B cell (primary cell): ENCODE measurements at regions not wholly inside any gene's neighbourhood (a gene's known extent, or its start where the extent isn't known, plus 50 kb on each side); places are given as distances from the start of the nearest gene placed in this dataset.

ENCODE experiments used
- EZH2 ChIP-seq: IDR thresholded peaks from 2 replicates; pipeline ENCODE4 v1.6.1; 2012; ENCODE audit warnings: borderline replicate concordance, low read depth, mild to moderate bottlenecking, moderate library complexity, low read length; ENCODE audit not compliant: insufficient read depth, poor library complexity, severe bottlenecking
- TF ChIP-seq, protein P1 (sequence below): fragments of 200-600 bp; IDR thresholded peaks from one replicate; pipeline ENCODE4 v1.8.0; 2022; ENCODE audit warnings: antibody characterized with exemption, mild to moderate bottlenecking

DNA sequence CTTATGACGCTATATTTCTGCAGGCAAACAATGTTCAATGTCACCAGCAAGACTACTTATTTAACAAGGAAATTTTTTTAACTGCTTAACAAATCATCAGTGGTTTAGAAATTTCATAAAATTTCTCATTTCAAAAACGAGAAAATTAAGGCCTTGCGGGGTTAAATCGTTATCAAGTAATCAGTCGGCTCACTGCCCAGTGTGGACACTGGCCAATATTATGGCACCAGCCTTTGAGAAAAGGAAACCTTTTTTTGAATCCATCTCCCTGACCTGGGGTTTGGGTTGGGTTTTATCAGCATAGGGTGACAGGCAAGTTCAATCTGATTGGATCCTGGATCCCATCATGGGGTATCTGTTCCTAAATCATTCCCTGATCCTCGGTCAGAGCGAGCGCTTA is 461.2 kb downstream of the SETD4 start:
- TF ChIP-seq, protein P1, sequence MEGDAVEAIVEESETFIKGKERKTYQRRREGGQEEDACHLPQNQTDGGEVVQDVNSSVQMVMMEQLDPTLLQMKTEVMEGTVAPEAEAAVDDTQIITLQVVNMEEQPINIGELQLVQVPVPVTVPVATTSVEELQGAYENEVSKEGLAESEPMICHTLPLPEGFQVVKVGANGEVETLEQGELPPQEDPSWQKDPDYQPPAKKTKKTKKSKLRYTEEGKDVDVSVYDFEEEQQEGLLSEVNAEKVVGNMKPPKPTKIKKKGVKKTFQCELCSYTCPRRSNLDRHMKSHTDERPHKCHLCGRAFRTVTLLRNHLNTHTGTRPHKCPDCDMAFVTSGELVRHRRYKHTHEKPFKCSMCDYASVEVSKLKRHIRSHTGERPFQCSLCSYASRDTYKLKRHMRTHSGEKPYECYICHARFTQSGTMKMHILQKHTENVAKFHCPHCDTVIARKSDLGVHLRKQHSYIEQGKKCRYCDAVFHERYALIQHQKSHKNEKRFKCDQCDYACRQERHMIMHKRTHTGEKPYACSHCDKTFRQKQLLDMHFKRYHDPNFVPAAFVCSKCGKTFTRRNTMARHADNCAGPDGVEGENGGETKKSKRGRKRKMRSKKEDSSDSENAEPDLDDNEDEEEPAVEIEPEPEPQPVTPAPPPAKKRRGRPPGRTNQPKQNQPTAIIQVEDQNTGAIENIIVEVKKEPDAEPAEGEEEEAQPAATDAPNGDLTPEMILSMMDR: no peak
- TF ChIP-seq EZH2: no peak
